Activated CD4-positive, alpha-beta T cell treated with anti-CD3 and anti-CD28 coated beads for 36 hours (primary cell): ENCODE measurements at regions not wholly inside any gene's neighbourhood (a gene's known extent, or its start where the extent isn't known, plus 50 kb on each side); places are given as distances from the start of the nearest gene placed in this dataset.
A peak's percentile ranks its signal among the peaks of the same experiment; 100 is the strongest.

Experiments used
- ATAC-seq: fragments of 200-7000 bp; cut with Tn5 transposase; one replicate; pipeline ENCODE4 v1.10.0; 2021; ENCODE audit warnings: mild to moderate bottlenecking, moderate library complexity
- CTCF ChIA-PET: fragments of 350-600 bp; sonication (Branson Sonifier 250); formaldehyde crosslinking; loops from one replicate; lab custom pipeline; 2021; ENCODE audit warnings: antibody characterized with exemption; lab: Charles Lee
- POLR2A ChIA-PET: fragments of 350-600 bp; sonication (Branson Sonifier 250); formaldehyde crosslinking; loops from one replicate; lab custom pipeline; 2021; ENCODE audit warnings: antibody characterized with exemption, inconsistent platforms; lab: Charles Lee
- DNase-seq: peaks from one replicate; pipeline ENCODE4 v3.0.0-alpha.2; 2020
- H3K27ac Mint-ChIP-seq: one replicate; pipeline ENCODE4 v1.8.0; 2021; ENCODE audit warnings: mixed read lengths
- H3K27me3 Mint-ChIP-seq: one replicate; pipeline ENCODE4 v1.8.0; 2021; ENCODE audit warnings: mixed read lengths
- H3K36me3 Mint-ChIP-seq: one replicate; pipeline ENCODE4 v1.8.0; 2021; ENCODE audit warnings: low read depth, mixed read lengths
- H3K4me1 Mint-ChIP-seq: one replicate; pipeline ENCODE4 v1.8.0; 2021; ENCODE audit warnings: mixed read lengths
- H3K4me3 Mint-ChIP-seq: one replicate; pipeline ENCODE4 v1.8.0; 2021; ENCODE audit warnings: mild to moderate bottlenecking, moderate library complexity, mixed read lengths
- H3K9me3 Mint-ChIP-seq: one replicate; pipeline ENCODE4 v1.8.0; 2021; ENCODE audit warnings: low read depth, mixed read lengths
- intact Hi-C, 2 experiments: fragments of 100-400 bp; cut with DNase I in 1 of 2; cut with micrococcal nuclease in 1 of 2; formaldehyde crosslinking; loops; one replicate each; pipeline versions ENCODE4 v1.14.2 to v1.15.1; 2022 to 2024; cut with DNase I, micrococcal nuclease

DNA sequence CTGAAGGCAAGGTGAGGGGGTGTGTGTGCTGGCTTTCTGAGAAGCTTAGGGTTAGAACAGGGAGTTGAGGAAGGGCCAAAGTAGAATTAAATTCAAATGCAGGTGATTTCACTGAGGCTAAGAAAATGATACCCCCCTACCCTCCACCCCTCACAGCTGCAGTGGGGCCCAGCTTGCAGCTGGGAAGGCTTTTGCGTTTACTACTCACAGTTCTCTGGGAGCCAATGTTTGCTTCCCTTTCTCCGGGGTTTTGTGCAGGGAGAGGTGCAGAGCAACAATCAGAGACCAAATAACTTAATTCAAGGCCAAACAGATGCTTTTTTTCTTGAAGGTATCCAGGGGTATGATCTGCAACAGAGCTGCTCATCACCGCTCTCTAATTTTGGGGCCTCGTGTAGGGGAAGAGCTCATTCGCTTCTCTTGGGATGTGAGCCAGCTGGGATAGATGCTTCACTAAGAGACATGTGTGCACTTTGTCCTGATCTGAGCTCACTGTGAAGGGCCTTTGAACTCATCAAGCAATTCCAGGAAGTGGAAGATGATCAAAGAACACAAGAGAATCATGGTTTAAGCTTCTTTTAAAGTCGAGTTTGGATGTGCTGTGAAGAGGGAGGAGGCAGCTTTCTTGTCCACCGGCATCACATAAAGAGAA is 122.7 kb upstream of the C1GALT1C1 start:
- ChIA-PET CTCF (interaction anchor here (1.1 to 1.3 kb wide), 2 partner anchors 38 to 266 kb away, joined by 3 read pairs; no protein-coding TSS in a partner anchor), POLR2A (no interaction called here)
- ATAC-seq, result peak; percentile 25
- no peaks in the 10 kb centered on the region for H3K36me3 Mint-ChIP-seq
- H3K4me3 Mint-ChIP-seq, result peak overlapping the region; percentile 41
- DNase-seq, result no peak
- intact Hi-C loops, result loop anchor here in 1 of 2 experiments (5.0 kb wide), 1 partner anchor 255 kb away; no protein-coding TSS in a partner anchor
- no peaks in the 10 kb centered on the region for H3K9me3 Mint-ChIP-seq
- peaks cover 46% of the 10 kb centered on the region for H3K4me1 Mint-ChIP-seq
- peak overlapping the region; percentile 61 for H3K27ac Mint-ChIP-seq
- H3K27me3 Mint-ChIP-seq, result no peaks in the 10 kb centered on the region

DNA sequence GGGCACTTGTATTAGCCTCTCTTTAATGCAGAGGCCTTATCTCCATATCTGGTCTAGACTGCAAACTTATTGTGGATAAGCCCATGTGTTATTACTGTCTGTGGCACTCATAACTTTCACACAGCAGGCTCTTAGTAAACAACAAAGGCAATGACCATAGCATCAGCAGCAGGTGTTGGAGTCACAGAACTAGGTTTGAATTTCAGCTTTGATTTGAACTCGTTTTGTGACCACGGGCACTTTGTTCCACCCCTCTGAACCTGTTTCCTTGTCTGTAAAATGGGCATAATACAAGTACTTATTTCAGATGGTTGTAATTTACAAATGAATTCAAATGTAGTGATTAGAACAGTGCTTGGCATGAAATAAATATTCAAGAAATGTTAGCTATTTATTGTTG is 121.8 kb upstream of the C1GALT1C1 start:
- Mint-ChIP-seq H3K4me3 (no peak overlapping the region), H3K27ac (no peak overlapping the region), H3K4me1 (peaks cover 46% of the 10 kb centered on the region), H3K36me3 (no peaks in the 10 kb centered on the region), H3K9me3 (no peaks in the 10 kb centered on the region), H3K27me3 (no peaks in the 10 kb centered on the region)
- ATAC-seq (no peak), DNase-seq (no peak)
- CTCF ChIA-PET, result interaction anchor here (1.1 to 1.3 kb wide), 2 partner anchors 39 to 266 kb away, joined by 3 read pairs; no protein-coding TSS in a partner anchor
- POLR2A ChIA-PET, result no interaction called here
- intact Hi-C loops, result loop anchor here in 1 of 2 experiments (5.0 kb wide), 1 partner anchor 254 kb away; no protein-coding TSS in a partner anchor

- ChIA-PET POLR2A (no interaction called here), CTCF (no interaction called here)
- peaks cover 43% of the 10 kb centered on the region for H3K4me1 Mint-ChIP-seq
- peaks cover 1% of the 10 kb centered on the region for H3K36me3 Mint-ChIP-seq
- ATAC-seq (no peak), DNase-seq (no peak)
- H3K9me3 Mint-ChIP-seq, result peaks cover 2% of the 10 kb centered on the region
- H3K27me3 Mint-ChIP-seq, result no peaks in the 10 kb centered on the region
- no peak overlapping the region for H3K27ac Mint-ChIP-seq
- H3K4me3 Mint-ChIP-seq, result no peak overlapping the region
- intact Hi-C loops, result loop anchor here in 1 of 2 experiments (5.0 kb wide), 1 partner anchor 253 kb away; no protein-coding TSS in a partner anchor
These were observed 120.5 kb upstream of the C1GALT1C1 start for GRCh38 chrX:120750381-120750780.

DNA sequence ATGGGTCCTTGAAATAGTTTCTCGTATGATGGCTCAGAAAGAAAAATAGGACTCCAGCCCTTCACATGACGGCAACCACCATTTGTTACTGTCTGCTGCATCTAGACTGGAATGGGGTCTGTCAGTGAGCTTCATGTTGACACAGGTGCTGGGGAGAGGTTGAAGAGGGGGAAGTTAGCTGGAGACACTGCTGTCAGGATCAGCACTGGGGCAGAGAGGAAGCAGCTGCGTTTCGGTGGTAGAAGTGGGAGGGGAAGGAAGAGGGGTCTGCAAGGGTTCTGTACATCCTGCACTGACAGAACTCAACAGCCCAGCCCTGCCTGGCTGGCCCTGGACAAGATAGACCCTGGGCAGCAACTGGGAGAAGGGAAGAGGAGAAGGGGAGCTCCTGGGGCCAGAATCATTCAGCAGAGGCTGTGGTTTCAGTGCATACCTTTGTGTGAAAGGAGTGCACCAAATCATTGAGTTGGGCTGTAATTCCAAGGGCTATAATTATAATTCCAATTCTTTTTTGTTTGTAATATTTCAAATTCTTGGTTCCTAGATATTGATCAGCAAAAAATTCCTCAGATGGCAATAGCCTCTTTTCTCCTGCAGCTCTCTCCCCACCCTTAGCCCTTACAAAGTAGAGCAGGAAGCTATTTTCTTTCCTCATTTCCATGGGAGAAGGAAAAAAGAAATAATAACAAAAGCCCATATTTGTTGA is 119.4 kb upstream of the C1GALT1C1 start:
- H3K27me3 Mint-ChIP-seq, result no peaks in the 10 kb centered on the region
- no peak for ATAC-seq

DNA sequence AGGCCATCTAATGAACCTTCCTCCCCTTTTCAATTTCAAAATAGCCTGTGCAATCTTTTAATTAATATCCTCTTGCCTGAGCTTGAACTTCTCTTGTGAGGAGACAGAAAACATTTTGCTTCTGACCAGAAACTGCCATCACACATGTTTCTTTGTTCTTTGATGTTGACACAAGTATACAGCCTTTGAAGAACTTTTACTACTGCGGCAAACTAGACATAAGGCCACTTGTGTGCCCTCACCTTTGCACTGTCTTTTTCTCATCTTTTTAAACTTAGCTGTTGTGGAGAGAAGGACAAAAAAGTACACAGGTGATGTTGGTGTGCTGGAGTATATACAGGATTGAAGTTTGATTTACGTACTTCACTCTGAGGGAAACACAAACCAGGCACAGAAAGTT is 116.3 kb upstream of the C1GALT1C1 start:
- no peak overlapping the region for H3K27ac Mint-ChIP-seq
- H3K4me3 Mint-ChIP-seq, result no peak overlapping the region
- peaks cover 1% of the 10 kb centered on the region for H3K36me3 Mint-ChIP-seq
- no peaks in the 10 kb centered on the region for H3K27me3 Mint-ChIP-seq
- peaks cover 5% of the 10 kb centered on the region for H3K9me3 Mint-ChIP-seq
- H3K4me1 Mint-ChIP-seq, result peaks cover 11% of the 10 kb centered on the region
- no peak for DNase-seq
- no peak for ATAC-seq
- intact Hi-C loops, result no loop called here
- ChIA-PET POLR2A (no interaction called here), CTCF (interaction anchor here (0.6 to 1.1 kb wide), 3 partner anchors 139 to 1534 kb away, joined by 3 read pairs; no protein-coding TSS in a partner anchor)

More for the DNA sequence above, 119.4 kb upstream of the C1GALT1C1 start:
- Mint-ChIP-seq H3K36me3 (peaks cover 1% of the 10 kb centered on the region), H3K4me1 (peaks cover 32% of the 10 kb centered on the region), H3K27ac (no peak overlapping the region), H3K9me3 (peaks cover 5% of the 10 kb centered on the region), H3K4me3 (no peak overlapping the region)
- ChIA-PET POLR2A (no interaction called here), CTCF (interaction anchor here (0.5 kb wide), 1 partner anchor 44 kb away, joined by 3 read pairs; no protein-coding TSS in a partner anchor)
- no peak for DNase-seq
- intact Hi-C loops, result no loop called here

GRCh38 chrX:120742946-120743665 is 113.3 kb upstream of the C1GALT1C1 start:
- Mint-ChIP-seq H3K27ac (no peak overlapping the region), H3K4me1 (peaks cover 4% of the 10 kb centered on the region), H3K27me3 (no peaks in the 10 kb centered on the region), H3K36me3 (peaks cover 1% of the 10 kb centered on the region), H3K4me3 (no peak overlapping the region), H3K9me3 (peaks cover 5% of the 10 kb centered on the region)
- intact Hi-C loops, result no loop called here
- DNase-seq (no peak), ATAC-seq (no peak)
- POLR2A ChIA-PET, result no interaction called here
- CTCF ChIA-PET, result no interaction called here

GRCh38 chrX:120741452-120741851 is 111.6 kb upstream of the C1GALT1C1 start:
- ATAC-seq, result no peak
- H3K4me1 Mint-ChIP-seq, result peaks cover 21% of the 10 kb centered on the region
- intact Hi-C loops, result no loop called here
- peaks cover 5% of the 10 kb centered on the region for H3K9me3 Mint-ChIP-seq
- ChIA-PET CTCF (interaction anchor here (0.8 to 1.1 kb wide), 2 partner anchors 8 to 49 kb away, joined by 3 read pairs; no protein-coding TSS in a partner anchor), POLR2A (no interaction called here)
- no peak overlapping the region for H3K4me3 Mint-ChIP-seq
- H3K27me3 Mint-ChIP-seq, result no peaks in the 10 kb centered on the region
- peaks cover 1% of the 10 kb centered on the region for H3K36me3 Mint-ChIP-seq
- no peak for DNase-seq
- no peak overlapping the region for H3K27ac Mint-ChIP-seq

DNA sequence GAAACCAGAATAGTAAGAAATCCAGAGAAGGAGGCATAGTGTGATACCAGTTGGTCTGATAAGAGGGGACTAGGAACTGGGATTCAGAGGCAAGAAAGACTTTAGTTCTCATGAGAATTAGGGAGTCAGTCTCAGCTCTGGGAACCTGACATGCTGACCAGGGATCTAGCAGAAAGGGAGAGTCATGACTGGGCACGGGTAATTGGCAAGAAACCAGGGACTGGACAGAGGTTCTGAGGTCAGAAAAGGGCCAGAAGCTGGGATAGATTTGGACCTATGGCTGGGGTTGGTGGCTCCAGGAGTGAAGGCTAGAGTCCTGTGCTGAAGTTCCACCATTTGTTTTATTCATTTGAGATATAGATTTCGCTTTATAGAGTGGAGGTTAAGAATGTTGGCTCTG is 110.2 kb upstream of the C1GALT1C1 start:
- DNase-seq (no peak), ATAC-seq (no peak)
- peaks cover 1% of the 10 kb centered on the region for H3K9me3 Mint-ChIP-seq
- peaks cover 23% of the 10 kb centered on the region for H3K4me1 Mint-ChIP-seq
- no peak overlapping the region for H3K27ac Mint-ChIP-seq
- CTCF ChIA-PET, result no interaction called here
- intact Hi-C loops, result no loop called here
- no peaks in the 10 kb centered on the region for H3K36me3 Mint-ChIP-seq
- POLR2A ChIA-PET, result no interaction called here
- no peak overlapping the region for H3K4me3 Mint-ChIP-seq
- H3K27me3 Mint-ChIP-seq, result no peaks in the 10 kb centered on the region

GRCh38 chrX:120739300-120739699 is 109.4 kb upstream of the C1GALT1C1 start:
- intact Hi-C loops, result loop anchor here (5.0 to 10.0 kb wide), 3 partner anchors 42 to 423 kb away; no protein-coding TSS in a partner anchor
- H3K4me1 Mint-ChIP-seq, result peaks cover 23% of the 10 kb centered on the region
- no peaks in the 10 kb centered on the region for H3K9me3 Mint-ChIP-seq
- no peak overlapping the region for H3K4me3 Mint-ChIP-seq
- no peak overlapping the region for H3K27ac Mint-ChIP-seq
- ChIA-PET CTCF (no interaction called here), POLR2A (no interaction called here)
- H3K36me3 Mint-ChIP-seq, result no peaks in the 10 kb centered on the region
- DNase-seq, result no peak
- ATAC-seq, result no peak
- H3K27me3 Mint-ChIP-seq, result no peaks in the 10 kb centered on the region

DNA sequence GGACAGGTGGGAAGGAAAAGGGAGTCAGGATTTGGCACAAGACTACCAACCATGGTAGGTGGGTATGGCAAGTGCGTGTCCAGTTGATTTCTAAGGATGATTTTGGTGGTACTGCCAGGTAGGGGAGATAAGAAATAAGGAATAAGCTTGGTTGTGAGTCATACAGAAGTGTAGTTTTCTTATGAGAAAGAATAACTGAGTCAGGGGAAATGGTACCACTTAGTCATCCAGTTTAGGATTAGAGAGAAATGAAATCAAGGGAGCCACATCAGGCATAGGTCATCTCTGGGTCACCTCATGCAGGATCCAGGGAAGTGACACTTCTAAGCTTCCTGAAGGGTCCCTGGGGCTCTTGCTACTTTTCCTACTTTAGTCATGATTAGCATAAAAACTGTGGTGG is 107.1 kb upstream of the C1GALT1C1 start:
- peak overlapping the region; percentile 74 for H3K27ac Mint-ChIP-seq
- CTCF ChIA-PET, result interaction anchor here (1.2 kb wide), 1 partner anchor 47 kb away, joined by 3 read pairs; no protein-coding TSS in a partner anchor
- ATAC-seq, result peak; percentile 89

DNA sequence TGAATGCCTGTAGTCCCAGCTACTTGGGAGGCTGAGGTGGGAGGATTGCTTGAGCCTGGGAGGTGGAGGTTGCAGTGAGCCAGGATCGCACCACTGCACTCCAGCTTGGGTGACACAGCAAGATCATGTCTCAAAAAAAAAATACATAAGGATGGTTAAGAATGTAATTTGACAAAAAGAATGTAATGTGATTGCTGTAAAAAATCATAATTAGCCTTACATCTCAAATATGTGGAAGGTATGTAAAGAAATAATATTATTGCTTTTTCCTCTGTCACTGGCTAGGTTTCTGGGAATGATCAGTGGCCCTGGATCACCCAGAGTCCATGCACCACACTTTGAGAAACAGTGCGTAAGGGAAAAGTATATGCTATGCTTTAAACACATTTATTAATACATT is 106.1 kb upstream of the C1GALT1C1 start:
- ATAC-seq, result no peak
- Mint-ChIP-seq H3K36me3 (no peaks in the 10 kb centered on the region), H3K4me1 (peaks cover 23% of the 10 kb centered on the region), H3K9me3 (no peaks in the 10 kb centered on the region), H3K4me3 (no peak overlapping the region), H3K27me3 (no peaks in the 10 kb centered on the region), H3K27ac (no peak overlapping the region)
- intact Hi-C loops, result loop anchor here (2.0 to 10.0 kb wide), 4 partner anchors 39 to 571 kb away; no protein-coding TSS in a partner anchor
- CTCF ChIA-PET, result interaction anchor here (0.6 to 1.2 kb wide), 2 partner anchors 46 to 371 kb away, joined by 3 read pairs; no protein-coding TSS in a partner anchor
- POLR2A ChIA-PET, result no interaction called here
- no peak for DNase-seq

More for the DNA sequence above, 107.1 kb upstream of the C1GALT1C1 start:
- H3K4me3 Mint-ChIP-seq, result no peak overlapping the region
- no peaks in the 10 kb centered on the region for H3K9me3 Mint-ChIP-seq
- peaks cover 23% of the 10 kb centered on the region for H3K4me1 Mint-ChIP-seq
- H3K27me3 Mint-ChIP-seq, result no peaks in the 10 kb centered on the region
- no peaks in the 10 kb centered on the region for H3K36me3 Mint-ChIP-seq
- intact Hi-C loops, result loop anchor here (1.0 to 10.0 kb wide), 6 partner anchors 40 to 570 kb away; no protein-coding TSS in a partner anchor
- POLR2A ChIA-PET, result interaction anchor here (0.6 to 0.8 kb wide), 2 partner anchors 17 to 118 kb away, joined by 3 to 8 read pairs; no protein-coding TSS in a partner anchor
- no peak for DNase-seq
